Small intestine (tissue), 7 donors: ENCODE measurements at regions not wholly inside any gene's neighbourhood (a gene's known extent, or its start where the extent isn't known, plus 50 kb on each side); places are given as distances from the start of the nearest gene placed in this dataset.

Experiments
- DNase-seq, 2 donors: peaks; one replicate each; pipeline versions ENCODE4 v3.0.0 to v3.0.0-alpha.2; 2013
- FAIRE-seq: peaks from 2 replicates; lab custom pipeline; 2012; peaks lifted over from hg19 to GRCh38; lab: Jason Lieb, UNC
- H3K27ac ChIP-seq, 3 donors: one replicate each; pipeline ENCODE4 v1.5.1; 2013; ENCODE audit warnings: low read length in 2 of 3, mild to moderate bottlenecking in 2 of 3, control low read depth in 1 of 3, inconsistent platforms in 1 of 3, low read depth in 1 of 3, moderate library complexity in 1 of 3
- H3K27me3 ChIP-seq, 3 donors: one replicate each; pipeline ENCODE4 v1.6.1; 2013; ENCODE audit warnings: low read length in 3 of 3, inconsistent platforms in 1 of 3; ENCODE audit not compliant: control insufficient read depth in 3 of 3, insufficient read depth in 3 of 3
- H3K36me3 ChIP-seq, 3 donors: one replicate each; pipeline ENCODE4 v1.6.1; 2013; ENCODE audit warnings: low read length in 3 of 3, inconsistent platforms in 1 of 3, low read depth in 1 of 3, mild to moderate bottlenecking in 1 of 3, moderate library complexity in 1 of 3; ENCODE audit not compliant: control insufficient read depth in 3 of 3, insufficient read depth in 2 of 3
- H3K4me1 ChIP-seq, 3 donors: one replicate each; pipeline ENCODE4 v1.6.1; 2013; ENCODE audit warnings: low read length in 2 of 3, inconsistent platforms in 1 of 3, low read depth in 1 of 3, mild to moderate bottlenecking in 1 of 3, moderate library complexity in 1 of 3; ENCODE audit not compliant: control insufficient read depth in 3 of 3, insufficient read depth in 2 of 3
- H3K4me3 ChIP-seq, 3 donors: one replicate each; pipeline ENCODE4 v1.5.1; 2013; ENCODE audit warnings: low read length in 3 of 3, control low read depth in 1 of 3, inconsistent platforms in 1 of 3, low read depth in 1 of 3, mild to moderate bottlenecking in 1 of 3, moderate library complexity in 1 of 3
- H3K9me3 ChIP-seq, 2 donors: one replicate each; pipeline ENCODE4 v1.6.1; 2013; ENCODE audit warnings: low read depth in 1 of 2, low read length in 1 of 2; ENCODE audit not compliant: control insufficient read depth in 2 of 2, insufficient read depth in 1 of 2
- WGBS, 3 donors: extraction: QIAGEN DNeasy Blood & Tissue Kit; methylation state at CpG; one replicate each; pipeline ENCODE4 v1.1.7; 2013; 5-methylcytosine and 5-hydroxymethylcytosine counted together
- donor health status: healthy with polysubstance abuse.
- donor health status: control.
- donor health status: control.
- donor health status: Bipolar disorder and iron deficiency.
- donor health status: healthy.

- Histone ChIP-seq H3K4me1 (peaks cover 0 to 4% (median 0%) of the 10 kb centered on the region in 3 donors), H3K27me3 (no peaks in the 10 kb centered on the region), H3K4me3 (no peak overlapping the region), H3K36me3 (no peaks in the 10 kb centered on the region), H3K27ac (no peak overlapping the region), H3K9me3 (no peaks in the 10 kb centered on the region)
- FAIRE-seq, result no peak
- WGBS, 3 donors, result 73 to 80% (median 78%) methylated on average over 8 of the region's 8 CpGs
- DNase-seq, result no peak
Observed at GRCh38 chr1:228977307-228977706, 242.0 kb downstream of the RHOU start.

DNA sequence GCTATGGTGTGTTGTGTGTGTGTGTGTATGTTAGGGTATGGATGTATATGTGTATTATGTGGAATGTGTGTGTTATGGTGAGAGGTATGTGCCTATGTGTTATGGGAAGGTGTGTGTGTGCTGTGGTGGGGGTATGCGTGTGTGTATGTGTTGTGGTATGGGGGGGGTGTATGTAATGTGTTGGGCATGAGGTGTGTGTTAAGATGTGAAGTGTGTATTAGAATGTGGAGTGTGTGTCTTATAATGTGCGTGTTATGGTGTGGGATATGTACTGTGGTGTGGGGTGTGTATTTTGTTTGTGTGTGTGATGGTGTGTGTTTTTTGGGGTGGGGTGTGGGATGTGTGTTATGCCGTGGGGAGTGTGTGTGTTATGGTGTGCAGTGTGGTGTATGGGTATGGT is 242.5 kb downstream of the RHOU start:
- DNase-seq, result no peak
- Histone ChIP-seq H3K36me3 (no peaks in the 10 kb centered on the region), H3K27ac (no peak overlapping the region), H3K4me1 (peaks cover 0 to 4% (median 0%) of the 10 kb centered on the region in 3 donors), H3K4me3 (no peak overlapping the region), H3K27me3 (no peaks in the 10 kb centered on the region), H3K9me3 (no peaks in the 10 kb centered on the region)
- no peak for FAIRE-seq
- 91 to 96% (median 95%) methylated on average over 3 of the region's 3 CpGs for WGBS, 3 donors

- WGBS, 3 donors, result 64 to 82% (median 75%) methylated on average over 14 of the region's 14 CpGs
- Histone ChIP-seq H3K4me1 (peaks cover 0 to 4% (median 0%) of the 10 kb centered on the region in 3 donors), H3K9me3 (no peaks in the 10 kb centered on the region), H3K36me3 (no peaks in the 10 kb centered on the region), H3K27ac (no peak overlapping the region), H3K27me3 (no peaks in the 10 kb centered on the region), H3K4me3 (no peak overlapping the region)
- DNase-seq, result no peak
- no peak for FAIRE-seq
Observed at GRCh38 chr1:228978484-228979324, 243.4 kb downstream of the RHOU start.

DNA sequence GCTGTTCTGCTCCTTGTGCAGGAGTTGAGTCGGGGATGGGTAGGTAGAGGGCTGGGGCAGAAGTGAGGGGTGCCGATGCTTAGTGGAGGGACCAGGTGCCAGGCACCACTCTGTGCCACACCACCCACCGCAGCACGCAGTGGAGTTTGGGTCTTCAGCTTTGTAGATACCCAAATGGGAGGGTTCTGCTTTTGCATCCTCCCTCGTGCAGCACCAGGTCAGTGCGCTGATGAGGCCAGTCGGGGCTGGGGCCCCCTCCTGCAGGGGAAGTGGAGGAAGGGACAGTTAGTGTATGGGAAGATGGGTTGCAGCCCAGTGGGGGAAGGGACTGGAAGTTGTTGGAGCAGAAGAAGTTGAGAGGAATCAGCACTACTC is 244.0 kb downstream of the RHOU start:
- Histone ChIP-seq H3K4me3 (no peak overlapping the region), H3K27me3 (no peaks in the 10 kb centered on the region), H3K9me3 (no peaks in the 10 kb centered on the region), H3K27ac (no peak overlapping the region), H3K36me3 (no peaks in the 10 kb centered on the region), H3K4me1 (peaks cover 0 to 4% (median 0%) of the 10 kb centered on the region in 3 donors)
- WGBS, 3 donors, result 84 to 95% (median 94%) methylated on average over 6 to 7 of the region's 7 CpGs
- FAIRE-seq (no peak), DNase-seq (no peak)

- Histone ChIP-seq H3K9me3 (no peaks in the 10 kb centered on the region), H3K27ac (no peak overlapping the region), H3K4me3 (no peak overlapping the region), H3K4me1 (peaks cover 0 to 4% (median 0%) of the 10 kb centered on the region in 3 donors), H3K36me3 (no peaks in the 10 kb centered on the region), H3K27me3 (no peaks in the 10 kb centered on the region)
- WGBS, 3 donors, result 96 to 97% (median 97%) methylated on average over 6 of the region's 6 CpGs
- DNase-seq (no peak), FAIRE-seq (no peak)
Observed at GRCh38 chr1:228979774-228980173, 244.5 kb downstream of the RHOU start.

- Histone ChIP-seq H3K27me3 (no peaks in the 10 kb centered on the region), H3K9me3 (no peaks in the 10 kb centered on the region), H3K4me1 (peaks cover 0 to 4% (median 0%) of the 10 kb centered on the region in 3 donors), H3K4me3 (no peak overlapping the region), H3K27ac (no peak overlapping the region), H3K36me3 (no peaks in the 10 kb centered on the region)
- WGBS, 3 donors, result 83 to 90% (median 88%) methylated on average over 9 of the region's 9 CpGs
- DNase-seq, result no peak
- no peak for FAIRE-seq
Observed at GRCh38 chr1:228980232-228980937, 245.1 kb downstream of the RHOU start.

DNA sequence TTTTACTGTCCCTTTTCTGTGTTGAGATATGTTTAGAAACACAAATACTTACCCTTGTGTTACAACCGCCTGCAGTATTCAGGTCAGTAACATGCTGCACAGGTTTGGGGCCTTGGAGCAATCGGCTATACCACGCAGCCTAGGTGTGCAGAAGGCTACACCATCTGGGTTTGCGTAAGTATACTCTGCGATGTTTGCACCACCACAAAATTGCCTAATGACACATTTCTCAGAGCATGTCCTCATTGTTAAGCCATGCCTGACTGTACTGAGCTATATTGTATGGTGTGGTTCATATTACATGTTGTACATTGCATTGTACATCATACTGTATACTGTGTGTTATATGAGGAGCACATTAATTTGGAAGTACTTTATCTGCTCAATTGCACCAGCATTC is 247.4 kb downstream of the RHOU start:
- Histone ChIP-seq H3K36me3 (no peaks in the 10 kb centered on the region), H3K4me1 (peaks cover 0 to 4% (median 0%) of the 10 kb centered on the region in 3 donors), H3K4me3 (no peak overlapping the region), H3K9me3 (no peaks in the 10 kb centered on the region), H3K27ac (no peak overlapping the region), H3K27me3 (no peaks in the 10 kb centered on the region)
- 94 to 96% (median 96%) methylated on average over 5 of the region's 5 CpGs for WGBS, 3 donors
- FAIRE-seq, result no peak
- DNase-seq, result no peak

DNA sequence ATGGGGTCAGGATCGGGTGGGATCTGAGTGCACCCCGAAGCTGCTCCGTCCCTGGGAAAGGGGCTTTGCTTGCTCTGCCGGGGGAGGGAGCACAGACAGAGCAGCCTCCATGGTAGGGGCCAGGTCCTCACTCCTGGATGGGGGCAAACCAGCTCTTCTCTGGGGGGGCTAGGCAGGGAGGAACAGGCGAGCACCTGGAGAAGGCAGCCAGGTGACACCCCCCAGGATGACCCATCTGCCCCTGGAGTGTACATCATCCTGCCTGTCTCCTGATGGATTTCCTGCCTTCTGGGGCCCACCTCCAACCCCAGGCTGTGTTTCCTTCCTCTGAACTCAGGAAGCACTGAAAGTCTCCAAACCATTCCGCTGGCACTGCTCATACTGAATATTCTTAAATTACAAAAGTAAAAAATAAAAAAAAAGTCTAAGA is 248.0 kb downstream of the RHOU start:
- no peaks in the 10 kb centered on the region for H3K27me3 ChIP-seq
- H3K27ac ChIP-seq, result no peak overlapping the region
- FAIRE-seq (no peak), DNase-seq (no peak)
- H3K9me3 ChIP-seq, result no peaks in the 10 kb centered on the region
- 83 to 97% (median 92%) methylated on average over 6 of the region's 6 CpGs for WGBS, 3 donors
- H3K36me3 ChIP-seq, result no peaks in the 10 kb centered on the region
- no peak overlapping the region for H3K4me3 ChIP-seq
- peaks cover 0 to 4% (median 0%) of the 10 kb centered on the region in 3 donors for H3K4me1 ChIP-seq
